Skeletal muscle tissue (tissue), 3 donors: ENCODE measurements at regions not wholly inside any gene's neighbourhood (a gene's known extent, or its start where the extent isn't known, plus 50 kb on each side); places are given as distances from the start of the nearest gene placed in this dataset.

ENCODE experiments used
- H3K27ac ChIP-seq: one replicate; pipeline ENCODE4 v1.7.0; 2013; ENCODE audit warnings: mild to moderate bottlenecking, low read depth, low read length, inconsistent platforms
- H3K27me3 ChIP-seq, 3 donors: one replicate each; pipeline ENCODE4 v1.7.0; 2013; ENCODE audit warnings: low read length in 3 of 3; ENCODE audit not compliant: control insufficient read depth in 3 of 3, insufficient read depth in 3 of 3
- H3K36me3 ChIP-seq, 3 donors: one replicate each; pipeline ENCODE4 v1.7.0; 2013; ENCODE audit warnings: low read length in 3 of 3; ENCODE audit not compliant: control insufficient read depth in 3 of 3, insufficient read depth in 3 of 3
- H3K4me1 ChIP-seq, 3 donors: one replicate each; pipeline ENCODE4 v1.7.0; 2013; ENCODE audit warnings: low read length in 3 of 3, mild to moderate bottlenecking in 3 of 3; ENCODE audit not compliant: control insufficient read depth in 3 of 3, insufficient read depth in 3 of 3
- H3K4me3 ChIP-seq, 3 donors: one replicate each; pipeline ENCODE4 v1.7.0; 2013; ENCODE audit warnings: low read length in 3 of 3
- H3K9ac ChIP-seq, 3 donors: one replicate each; pipeline ENCODE4 v1.7.0; 2013; ENCODE audit warnings: low read length in 3 of 3, mild to moderate bottlenecking in 3 of 3, moderate library complexity in 2 of 3, low read depth in 1 of 3
- H3K9me3 ChIP-seq, 3 donors: one replicate each; pipeline ENCODE4 v1.7.0; 2013; ENCODE audit warnings: low read length in 3 of 3; ENCODE audit not compliant: control insufficient read depth in 3 of 3
- donor health status: Osteomylitis.

- Histone ChIP-seq H3K4me3 (no peak overlapping the region), H3K9ac (no peak overlapping the region), H3K4me1 (no peaks in the 10 kb centered on the region), H3K27ac (no peak overlapping the region), H3K36me3 (no peaks in the 10 kb centered on the region), H3K27me3 (peaks cover 8 to 14% (median 9%) of the 10 kb centered on the region in 3 donors), H3K9me3 (no peaks in the 10 kb centered on the region)
These were observed 368.0 kb downstream of the FOXL1 start for GRCh38 chr16:86946396-86946795.

- Histone ChIP-seq H3K9me3 (no peaks in the 10 kb centered on the region), H3K27ac (no peak overlapping the region), H3K27me3 (peaks cover 8 to 14% (median 13%) of the 10 kb centered on the region in 3 donors), H3K4me3 (no peak overlapping the region), H3K4me1 (no peaks in the 10 kb centered on the region), H3K9ac (no peak overlapping the region), H3K36me3 (no peaks in the 10 kb centered on the region)
These were observed 368.6 kb downstream of the FOXL1 start for GRCh38 chr16:86946981-86947380.

GRCh38 chr16:86948046-86948445 is 369.1 kb downstream of the C16orf95 start:
- H3K4me1 ChIP-seq, result no peaks in the 10 kb centered on the region
- H3K9me3 ChIP-seq, result no peaks in the 10 kb centered on the region
- H3K36me3 ChIP-seq, result no peaks in the 10 kb centered on the region
- no peak overlapping the region for H3K27ac ChIP-seq
- no peak overlapping the region for H3K4me3 ChIP-seq
- no peak overlapping the region for H3K9ac ChIP-seq
- H3K27me3 ChIP-seq, result peaks cover 8 to 14% (median 13%) of the 10 kb centered on the region in 3 donors

GRCh38 chr16:86949116-86949515 is 368.1 kb downstream of the C16orf95 start:
- Histone ChIP-seq H3K9ac (no peak overlapping the region), H3K36me3 (no peaks in the 10 kb centered on the region), H3K27ac (no peak overlapping the region), H3K27me3 (peaks cover 8 to 15% (median 11%) of the 10 kb centered on the region in 3 donors), H3K4me3 (no peak overlapping the region), H3K9me3 (no peaks in the 10 kb centered on the region), H3K4me1 (no peaks in the 10 kb centered on the region)

GRCh38 chr16:86949630-86950029 is 367.6 kb downstream of the C16orf95 start:
- H3K4me3 ChIP-seq, result no peak overlapping the region
- H3K27ac ChIP-seq, result no peak overlapping the region
- no peaks in the 10 kb centered on the region for H3K9me3 ChIP-seq
- H3K9ac ChIP-seq, result no peak overlapping the region
- peaks cover 8 to 15% (median 11%) of the 10 kb centered on the region in 3 donors for H3K27me3 ChIP-seq
- H3K4me1 ChIP-seq, result no peaks in the 10 kb centered on the region
- no peaks in the 10 kb centered on the region for H3K36me3 ChIP-seq

GRCh38 chr16:86951041-86951822 is 366.0 kb downstream of the C16orf95 start:
- Histone ChIP-seq H3K27me3 (peaks cover 8 to 20% (median 12%) of the 10 kb centered on the region in 3 donors), H3K9me3 (no peaks in the 10 kb centered on the region), H3K4me3 (no peak overlapping the region), H3K9ac (no peak overlapping the region), H3K4me1 (no peaks in the 10 kb centered on the region), H3K36me3 (no peaks in the 10 kb centered on the region), H3K27ac (no peak overlapping the region)

GRCh38 chr16:86951831-86952598 is 365.2 kb downstream of the C16orf95 start:
- no peaks in the 10 kb centered on the region for H3K9me3 ChIP-seq
- H3K9ac ChIP-seq, result no peak overlapping the region
- H3K27me3 ChIP-seq, result peaks cover 6 to 23% (median 18%) of the 10 kb centered on the region in 3 donors
- no peak overlapping the region for H3K27ac ChIP-seq
- no peaks in the 10 kb centered on the region for H3K4me1 ChIP-seq
- H3K36me3 ChIP-seq, result no peaks in the 10 kb centered on the region
- no peak overlapping the region for H3K4me3 ChIP-seq

- Histone ChIP-seq H3K4me3 (no peak overlapping the region), H3K27me3 (peaks cover 6 to 25% (median 15%) of the 10 kb centered on the region in 3 donors), H3K27ac (no peak overlapping the region), H3K36me3 (no peaks in the 10 kb centered on the region), H3K9me3 (no peaks in the 10 kb centered on the region), H3K9ac (no peak overlapping the region), H3K4me1 (no peaks in the 10 kb centered on the region)
These were observed 364.4 kb downstream of the C16orf95 start for GRCh38 chr16:86952769-86953168.

- Histone ChIP-seq H3K9me3 (no peaks in the 10 kb centered on the region), H3K27ac (no peak overlapping the region), H3K27me3 (peaks cover 12 to 32% (median 23%) of the 10 kb centered on the region in 3 donors), H3K4me3 (no peak overlapping the region), H3K9ac (no peak overlapping the region), H3K4me1 (no peaks in the 10 kb centered on the region), H3K36me3 (no peaks in the 10 kb centered on the region)
These were observed 363.4 kb downstream of the C16orf95 start for GRCh38 chr16:86953631-86954391.
